22Rv1 (cell line): ENCODE measurements at regions not wholly inside any gene's neighbourhood (a gene's known extent, or its start where the extent isn't known, plus 50 kb on each side); places are given as distances from the start of the nearest gene placed in this dataset.

Experiments used
- CTCF ChIP-seq: fragments of 450-650 bp; IDR thresholded peaks from 2 replicates; pipeline ENCODE4 v1.5.1; 2017; ENCODE audit warnings: mild to moderate bottlenecking
- ZFX ChIP-seq: fragments of 450-650 bp; IDR thresholded peaks from 2 replicates; pipeline ENCODE4 v1.6.1; 2017; ENCODE audit warnings: antibody characterized with exemption, borderline replicate concordance

DNA sequence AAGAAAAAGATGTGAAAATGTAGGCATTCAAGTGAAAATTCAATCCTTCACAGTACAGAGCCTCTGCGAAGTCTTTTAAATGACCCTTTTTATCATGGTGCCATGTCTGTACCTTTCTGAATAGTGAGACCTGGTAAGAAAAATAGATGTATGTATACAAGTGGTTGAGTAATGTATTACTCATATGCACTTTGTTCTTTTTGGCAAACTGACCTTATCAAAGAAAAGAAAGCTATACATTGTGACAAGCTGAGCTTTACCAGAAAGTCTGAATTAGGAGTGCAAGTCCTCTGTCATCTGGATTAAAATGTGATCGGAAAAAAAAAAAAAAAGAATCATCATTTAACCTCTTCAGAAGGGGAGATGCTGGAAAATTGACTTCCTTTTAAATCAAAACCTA is 356.4 kb upstream of the CCNH start:
- TF ChIP-seq CTCF (no peak), ZFX (no peak)
